NCI-H524 treated with DMSO at 0.1 percent for 48 hours (cell line): ENCODE measurements at regions not wholly inside any gene's neighbourhood (a gene's known extent, or its start where the extent isn't known, plus 50 kb on each side); places are given as distances from the start of the nearest gene placed in this dataset.

Source experiments
- DNase-seq: peaks from one replicate; lab custom pipeline; 2025; lab: John Stamatoyannopoulos, UW

DNA sequence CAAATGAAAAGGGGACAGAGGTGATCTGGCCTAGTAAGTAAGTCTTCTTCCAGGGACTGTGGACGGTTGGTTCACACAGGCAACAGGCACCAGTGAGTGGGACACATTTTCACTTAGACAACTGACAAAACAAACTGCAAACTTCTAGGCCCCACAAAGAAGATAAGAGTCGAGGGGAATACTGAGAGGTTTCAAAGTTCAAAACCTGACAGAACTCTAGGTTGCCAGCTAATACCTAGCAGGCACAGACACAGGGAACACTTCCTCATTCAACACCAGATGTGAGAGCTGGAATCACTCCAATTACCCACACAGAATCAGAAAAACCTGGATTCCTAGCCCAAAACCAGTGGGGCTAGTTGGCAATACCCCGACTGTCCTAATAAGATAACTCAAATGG is 621.7 kb downstream of the ZPLD1 start:
- no peak for DNase-seq

DNA sequence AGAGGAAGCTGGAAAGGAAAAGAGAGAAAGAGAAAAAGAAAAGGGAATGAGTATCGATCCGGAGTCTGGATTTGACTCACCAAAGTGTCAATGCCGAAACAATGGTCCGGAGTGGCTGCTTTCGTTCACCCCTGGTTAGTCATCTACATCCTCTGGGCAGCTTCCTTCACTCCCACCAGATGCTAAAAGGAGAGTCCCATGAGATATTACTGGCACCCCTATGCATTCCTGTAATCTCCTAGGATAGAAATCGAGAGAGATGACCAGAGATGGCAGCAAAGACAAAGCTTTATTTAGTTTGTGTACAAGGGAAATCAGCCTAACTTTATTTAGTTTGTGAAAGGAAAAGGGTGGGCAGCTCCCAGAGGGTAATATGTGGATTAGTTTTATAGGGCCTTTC is 622.2 kb downstream of the ZPLD1 start:
- DNase-seq, result no peak

DNA sequence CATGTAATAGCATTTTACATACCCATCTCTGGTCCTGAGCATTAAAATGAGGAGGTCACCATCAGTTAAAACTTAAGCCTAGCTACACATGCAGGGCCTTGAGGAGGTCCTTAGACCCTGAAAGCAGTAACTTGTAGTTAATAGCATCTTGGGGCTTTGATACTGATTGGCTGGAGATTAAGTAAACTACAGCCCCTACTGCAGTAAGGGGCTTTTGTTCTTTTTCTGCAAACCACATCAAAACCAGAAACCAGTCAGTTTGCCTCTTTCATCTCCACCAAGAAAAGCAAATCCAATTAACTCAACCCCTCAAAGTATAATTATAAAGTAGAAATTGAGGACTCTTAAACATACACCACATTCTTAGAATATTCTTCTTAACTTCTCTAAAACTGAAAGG is 622.7 kb downstream of the ZPLD1 start:
- no peak for DNase-seq

DNA sequence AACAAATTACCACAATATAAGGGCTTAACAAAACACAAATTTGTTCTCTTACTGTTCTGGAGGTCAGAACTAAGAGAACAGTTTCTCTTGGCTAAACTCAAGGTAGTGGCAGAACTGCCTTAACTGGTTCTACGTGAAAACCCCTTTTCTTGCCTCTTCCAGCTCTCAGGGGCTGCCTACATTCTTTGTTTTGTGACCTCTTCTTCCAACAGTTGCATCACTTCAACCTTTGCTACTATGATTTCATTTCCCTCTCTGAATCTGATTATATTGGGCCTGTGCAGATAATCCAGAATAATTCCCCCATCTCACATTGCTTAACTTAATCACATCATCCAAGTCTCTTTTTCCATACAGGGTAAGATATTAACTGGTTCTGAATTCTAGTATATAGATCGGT is 624.6 kb downstream of the ZPLD1 start:
- DNase-seq, result no peak

DNA sequence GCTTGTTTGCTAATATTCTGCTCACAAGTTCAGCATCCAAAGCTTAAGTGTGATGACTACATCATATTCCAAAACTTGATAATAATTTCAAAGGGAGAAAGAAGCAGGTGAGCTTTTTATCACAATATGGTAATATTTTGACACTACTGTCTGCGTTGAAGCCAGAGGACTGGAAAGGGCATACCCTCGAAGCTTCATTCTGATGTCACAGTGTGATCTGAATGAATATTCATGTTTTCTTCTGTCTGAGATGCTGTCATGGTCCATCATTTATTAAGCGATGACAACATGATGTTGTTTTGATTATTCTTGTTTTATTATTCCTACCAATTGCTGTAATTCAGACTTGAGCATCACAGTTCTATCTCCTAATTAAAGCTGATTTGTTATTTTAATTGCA is 625.4 kb downstream of the ZPLD1 start:
- DNase-seq, result no peak

DNA sequence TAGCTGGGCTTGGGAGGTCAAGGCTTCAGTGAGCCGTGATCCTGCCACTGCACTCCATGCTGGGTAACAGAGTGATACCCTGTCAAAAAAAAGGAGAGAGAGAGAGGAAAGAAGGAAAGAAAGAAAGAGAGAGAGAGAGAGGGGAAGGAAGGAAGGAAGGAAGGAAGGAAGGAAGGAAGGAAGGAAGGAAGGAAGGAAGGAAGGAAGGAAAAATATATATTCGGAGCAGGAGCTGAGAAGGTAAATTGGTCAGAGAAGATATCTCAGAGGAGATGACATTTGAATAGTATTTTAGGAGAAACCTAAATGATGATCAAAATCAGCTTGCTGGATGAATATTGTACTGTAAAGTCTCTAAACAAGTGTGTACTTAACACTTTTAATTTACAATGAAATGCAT is 633.1 kb downstream of the ZPLD1 start:
- DNase-seq, result no peak

DNA sequence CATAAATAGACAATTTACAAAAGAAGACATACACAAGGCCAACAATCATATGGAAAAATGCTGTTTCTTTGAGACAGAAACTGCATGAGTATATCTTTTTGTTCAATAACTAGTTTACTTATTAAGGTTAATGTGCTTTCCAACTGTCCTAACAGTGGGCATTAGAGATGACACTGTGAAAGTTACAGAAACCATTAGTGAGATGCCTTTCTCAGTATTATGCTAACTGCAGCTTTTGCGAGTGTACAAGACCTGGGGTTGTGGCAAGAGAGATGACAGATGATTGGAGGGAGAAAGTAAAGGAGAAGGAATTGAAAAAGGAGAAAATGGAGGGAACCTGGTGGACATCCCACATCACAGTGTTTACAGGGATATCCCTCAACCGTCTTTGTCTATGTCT is 640.5 kb downstream of the ZPLD1 start:
- DNase-seq, result no peak

DNA sequence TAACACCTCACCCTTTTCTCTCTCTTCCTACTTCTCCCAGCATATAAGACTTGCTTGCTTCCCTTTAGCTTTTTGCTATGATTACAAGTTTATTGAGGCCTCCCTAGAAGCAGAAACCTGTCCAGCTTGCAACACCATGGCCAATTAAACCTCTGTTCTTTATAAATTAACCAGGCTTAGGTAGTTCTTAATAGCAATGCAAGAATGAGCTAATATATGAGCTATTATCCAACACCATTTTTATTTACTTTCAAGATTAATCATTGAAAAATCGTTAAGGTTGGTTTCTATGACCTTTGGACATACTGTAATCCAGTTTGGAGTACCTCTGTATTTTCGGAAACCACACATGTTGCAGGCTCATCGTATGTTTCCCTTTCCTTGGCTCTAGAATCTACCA is 643.1 kb downstream of the ZPLD1 start:
- no peak for DNase-seq

DNA sequence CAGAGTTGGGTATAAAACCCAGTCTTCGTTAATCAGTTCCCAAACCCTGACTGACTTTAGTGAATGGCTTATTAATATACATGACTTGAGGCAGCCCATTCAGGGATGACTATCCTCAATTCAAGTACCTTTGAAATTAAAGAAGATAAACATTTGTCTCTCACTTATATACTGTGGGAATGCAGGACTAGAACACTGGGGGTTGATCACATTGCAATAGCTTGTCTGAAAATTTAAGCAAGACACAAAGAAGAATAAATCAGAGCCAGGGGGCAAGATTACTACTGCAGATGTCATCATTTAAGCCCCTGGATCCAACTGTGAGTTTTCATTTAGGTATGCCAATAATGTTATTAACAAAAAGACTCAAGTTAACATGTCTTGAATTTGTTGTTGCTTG is 647.7 kb downstream of the ZPLD1 start:
- DNase-seq, result no peak

DNA sequence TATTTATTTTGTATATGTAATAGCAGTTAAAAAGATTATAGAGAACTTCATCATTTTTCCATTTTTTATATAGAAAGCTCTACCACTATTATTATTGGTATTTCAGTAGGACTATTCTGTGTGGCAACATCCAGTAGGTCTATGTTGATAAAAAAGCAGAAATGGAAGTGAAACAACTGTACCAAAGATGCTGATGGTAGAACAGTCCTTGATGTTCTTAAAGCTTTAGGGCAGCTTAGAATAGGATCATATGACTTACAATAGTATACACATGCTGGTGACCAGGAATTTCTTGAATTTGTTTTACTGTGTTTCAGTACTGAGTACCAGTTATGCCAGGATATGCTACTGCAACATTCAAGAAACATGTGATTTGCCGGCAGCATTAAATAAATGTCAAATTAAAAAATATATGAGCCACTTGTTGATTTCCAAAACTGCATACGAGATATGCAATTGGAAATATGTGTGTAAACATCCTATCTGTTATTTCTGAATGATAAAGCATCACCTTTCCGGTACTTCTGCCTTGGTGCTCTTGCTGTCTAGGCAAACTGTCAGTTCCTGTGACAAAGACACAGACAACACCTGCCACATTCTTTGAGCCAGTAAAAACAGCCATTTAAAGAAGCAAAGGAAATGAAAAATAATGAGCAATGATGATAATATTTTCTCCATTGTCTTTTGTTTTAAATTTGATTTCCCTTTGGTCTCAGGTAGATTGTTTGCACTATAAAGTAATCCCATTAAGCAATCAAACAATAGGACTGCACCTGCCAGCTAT is 649.2 kb downstream of the ZPLD1 start:
- DNase-seq, result no peak

DNA sequence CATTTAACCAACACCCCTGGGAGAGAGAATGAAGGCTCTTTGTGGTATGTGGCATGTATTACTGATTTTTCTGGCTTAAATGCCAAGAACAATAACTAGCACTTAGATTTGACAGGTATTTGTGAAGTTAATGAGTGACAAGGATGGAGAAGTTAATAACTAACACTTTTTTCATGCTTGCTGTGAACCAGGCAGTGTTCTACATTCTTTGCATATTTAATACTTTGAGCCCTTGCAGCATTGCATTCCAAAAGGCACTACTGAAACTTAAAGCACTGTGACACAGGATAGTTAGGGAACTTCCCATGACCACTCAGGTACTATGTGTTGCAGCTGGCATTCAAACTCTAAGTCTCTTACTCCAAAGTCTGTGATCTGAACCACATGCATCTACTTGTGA is 650.6 kb downstream of the ZPLD1 start:
- DNase-seq, result no peak

DNA sequence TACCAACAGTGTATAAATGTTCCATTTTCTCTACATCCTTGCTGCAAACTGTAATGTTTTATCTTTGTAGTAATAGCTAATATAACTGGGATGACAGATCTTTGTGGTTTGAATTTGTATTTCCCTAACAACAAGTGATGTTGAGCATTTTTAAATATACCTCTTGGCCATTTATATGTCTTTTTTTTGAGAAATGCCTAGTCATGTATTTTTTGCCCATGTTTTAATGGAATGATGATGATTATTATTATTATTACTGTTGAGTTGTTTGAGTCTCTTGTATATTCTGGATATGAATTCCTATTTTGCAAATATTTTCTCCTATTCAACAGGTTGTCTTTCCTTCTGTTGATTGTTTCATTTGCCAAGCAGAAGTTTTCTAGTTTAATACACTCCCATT is 654.9 kb downstream of the ZPLD1 start:
- DNase-seq, result no peak

DNA sequence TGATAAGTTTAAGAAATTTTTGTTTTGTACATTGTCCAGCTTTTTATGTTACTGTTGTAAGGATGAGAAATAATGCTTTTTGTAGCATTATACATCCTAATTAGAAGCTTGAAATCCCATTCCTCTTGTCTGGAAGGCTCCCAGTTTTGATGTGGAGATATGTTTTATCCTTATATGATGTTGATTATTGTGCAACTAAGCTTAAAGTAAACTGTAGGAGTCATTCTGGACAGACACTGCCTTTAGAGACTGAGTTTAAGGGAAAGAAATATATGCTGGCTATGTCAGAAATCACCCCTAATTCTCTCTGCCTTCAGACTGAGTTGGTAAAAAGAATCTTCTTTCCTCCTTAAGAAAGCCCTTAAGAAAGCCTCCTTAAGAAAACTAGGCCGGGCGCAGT is 670.4 kb downstream of the ZPLD1 start:
- DNase-seq, result no peak

DNA sequence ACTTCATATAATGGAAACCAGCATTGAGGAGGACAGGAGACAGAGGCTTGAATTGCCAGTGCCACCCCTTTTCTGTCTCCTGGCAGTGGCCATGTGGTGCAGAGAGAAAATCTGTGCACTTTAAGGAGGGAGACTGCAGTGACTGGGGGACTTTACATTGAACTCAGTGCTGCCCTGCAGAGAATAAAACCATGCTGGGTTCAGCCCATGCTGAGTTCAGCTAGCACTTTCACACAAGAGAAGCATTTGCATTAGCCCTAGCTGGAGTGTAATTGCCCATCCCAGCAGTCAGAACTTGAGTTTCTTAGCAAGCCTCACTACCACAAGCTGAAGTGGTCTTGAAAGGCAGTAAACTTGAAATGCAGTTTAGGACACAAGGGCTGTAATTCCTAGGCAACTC is 677.5 kb downstream of the ZPLD1 start:
- no peak for DNase-seq

DNA sequence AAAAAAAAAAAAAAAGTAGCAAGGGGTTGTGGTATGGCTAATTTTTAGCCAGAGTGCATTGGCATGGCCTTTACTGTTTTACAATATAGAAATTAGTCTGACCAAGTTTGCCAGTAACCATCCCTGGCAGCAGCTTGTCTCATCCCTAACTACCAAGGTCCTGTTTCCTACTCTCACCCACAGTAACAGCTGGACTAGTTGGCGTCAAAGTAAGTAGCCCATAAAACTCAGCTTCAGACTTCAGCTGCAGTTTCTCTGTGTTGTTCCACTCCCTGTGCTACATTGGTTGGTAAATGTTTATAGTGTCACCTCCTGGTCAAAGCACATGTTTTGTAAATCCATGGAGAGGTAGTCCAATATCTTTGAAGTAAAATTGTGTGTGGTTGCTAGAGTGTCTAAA is 691.3 kb downstream of the ZPLD1 start:
- no peak for DNase-seq

DNA sequence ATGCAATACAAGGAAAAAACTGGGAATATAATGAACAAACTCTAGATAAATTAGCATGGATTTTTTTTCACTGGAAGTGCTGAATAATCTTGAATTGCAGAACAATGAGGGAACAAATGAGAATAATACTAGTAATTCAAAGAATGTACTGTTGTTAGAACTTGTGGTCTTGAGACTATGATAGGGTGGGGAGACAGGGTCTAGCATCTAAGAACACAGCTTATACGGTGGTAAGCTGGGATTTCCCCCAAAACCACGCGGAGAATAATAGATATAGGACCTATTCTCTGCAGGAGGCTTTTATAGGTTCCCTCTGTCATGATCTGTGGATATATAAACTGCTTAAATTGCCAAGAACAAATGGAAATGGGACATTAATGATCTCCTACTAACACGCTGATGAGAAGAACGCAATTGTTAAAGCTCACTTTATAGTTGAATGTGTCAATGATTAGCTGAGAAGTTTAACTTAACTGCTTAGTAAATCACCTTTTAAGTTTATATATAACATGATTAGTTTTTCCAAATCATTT is 692.3 kb downstream of the ZPLD1 start:
- no peak for DNase-seq

DNA sequence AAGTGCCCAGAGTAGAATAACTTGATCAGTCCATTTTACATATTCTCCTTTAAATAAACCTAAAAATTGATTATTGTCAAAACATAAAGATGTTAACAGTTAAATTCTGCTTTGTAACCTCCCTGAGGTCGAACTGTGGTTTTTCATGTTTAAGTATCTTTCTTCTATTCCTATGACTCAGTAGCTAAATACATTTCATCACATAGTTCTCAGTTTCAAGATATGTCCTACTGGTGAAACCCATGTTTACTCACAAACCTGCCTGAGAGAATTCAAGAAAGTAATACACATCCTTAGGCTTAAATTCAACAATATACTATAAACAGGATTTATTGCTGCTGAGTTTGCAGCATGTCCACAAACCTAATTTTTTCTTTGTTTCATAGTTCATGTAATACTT is 692.9 kb downstream of the ZPLD1 start:
- DNase-seq, result no peak

DNA sequence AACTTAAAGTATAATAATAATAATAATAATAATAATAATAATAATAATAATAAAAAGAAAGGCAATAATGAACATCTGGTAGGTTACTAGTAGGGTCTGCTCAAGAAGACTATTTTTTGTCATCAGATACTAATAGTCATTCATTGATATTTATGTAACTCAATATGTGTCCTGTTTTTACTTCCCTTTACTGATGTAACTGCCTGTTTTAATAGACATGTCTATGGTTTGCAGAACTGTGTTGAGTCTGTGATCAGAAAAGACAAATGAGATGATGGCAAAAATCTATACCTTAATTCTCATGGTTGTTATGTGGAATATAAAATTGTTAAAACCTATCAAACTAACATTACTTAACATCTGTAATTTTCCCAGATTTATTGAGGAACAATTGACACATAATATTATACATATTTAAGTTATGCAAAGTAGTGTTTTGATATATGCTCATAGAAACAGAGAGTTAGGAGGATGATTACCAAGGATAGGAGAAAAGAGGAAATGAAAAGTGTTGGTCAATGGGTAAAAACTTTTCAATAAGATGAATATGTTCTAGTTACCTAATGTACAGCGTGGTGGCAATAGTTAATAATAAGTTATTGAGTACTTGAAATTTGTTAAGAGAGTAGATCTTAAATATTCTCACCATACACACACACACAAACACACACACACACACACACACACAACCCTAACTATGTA is 699.4 kb downstream of the ZPLD1 start:
- DNase-seq, result no peak

DNA sequence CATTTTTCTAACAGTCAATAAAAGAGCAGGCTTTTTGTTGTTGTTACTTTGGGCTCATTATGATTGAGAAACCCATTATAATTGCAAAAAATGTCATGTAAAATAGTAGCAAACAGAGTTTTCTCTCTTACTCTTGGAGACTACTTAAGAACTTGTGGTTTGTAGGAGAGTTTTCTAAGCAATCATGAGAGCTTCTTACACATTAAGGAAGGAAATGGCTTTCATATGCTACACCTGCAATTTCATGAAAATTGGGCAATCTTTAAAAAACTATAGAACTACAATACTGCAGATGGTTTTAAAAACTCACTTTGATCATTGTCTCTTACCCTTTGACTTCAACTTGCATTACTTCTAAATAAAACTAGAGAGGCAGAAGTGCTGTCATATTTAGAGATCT is 701.8 kb downstream of the ZPLD1 start:
- no peak for DNase-seq

DNA sequence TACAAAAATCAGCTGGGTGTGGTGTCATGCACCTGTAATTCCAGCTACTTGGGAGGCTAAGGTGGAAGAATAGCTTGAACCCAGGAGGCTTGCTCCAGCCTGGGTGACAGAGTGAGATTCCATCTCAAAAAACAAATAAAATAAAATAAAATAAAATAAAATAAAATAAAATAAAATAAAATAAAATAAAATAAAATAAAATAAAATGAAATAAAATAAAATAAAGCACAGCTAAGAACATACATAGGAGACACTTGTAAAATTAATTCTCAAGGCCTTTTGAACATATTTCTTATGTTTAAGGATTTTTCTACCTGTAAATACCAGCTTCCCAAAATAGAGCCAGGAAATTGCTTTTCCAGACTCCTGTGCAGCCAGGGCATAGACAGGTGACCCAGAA is 703.0 kb downstream of the ZPLD1 start:
- no peak for DNase-seq

DNA sequence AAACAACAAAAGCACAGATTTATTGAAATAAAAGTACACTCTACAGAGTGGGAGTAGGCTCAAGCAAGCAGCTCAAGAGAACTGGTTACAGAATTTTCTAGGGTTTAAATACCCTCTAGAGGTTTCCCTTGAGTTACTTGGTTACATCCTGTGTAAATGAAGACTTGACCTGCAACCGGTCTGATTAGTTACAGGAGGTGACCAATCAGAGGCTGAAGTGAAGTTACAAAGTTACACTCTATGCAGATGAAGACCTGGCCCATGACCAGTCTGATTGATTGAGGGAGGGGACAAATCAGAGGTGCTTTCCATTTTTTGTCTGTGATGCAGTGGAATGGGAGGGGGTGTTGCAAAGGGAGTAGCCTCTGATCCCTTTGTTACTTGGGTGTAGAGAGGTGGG is 723.4 kb downstream of the ZPLD1 start:
- no peak for DNase-seq

DNA sequence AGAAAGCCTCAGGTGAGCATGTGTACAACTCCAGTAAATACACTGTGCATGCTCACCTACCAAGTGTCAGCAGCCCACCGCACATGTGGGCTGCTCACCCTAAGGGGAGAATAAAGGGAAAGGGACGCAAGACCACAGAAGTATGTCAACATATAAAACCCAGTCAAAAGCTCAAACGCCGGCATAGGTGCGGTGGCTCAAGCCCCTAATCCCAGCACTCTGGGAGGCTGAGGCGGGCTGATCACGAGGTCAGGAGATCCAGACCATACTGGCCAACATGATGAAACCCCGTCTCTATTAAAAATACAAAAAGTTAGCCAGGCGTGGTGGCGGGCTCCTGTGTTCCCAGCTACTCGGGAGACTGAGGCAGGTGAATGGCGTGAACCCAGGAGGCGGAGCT is 732.1 kb downstream of the ZPLD1 start:
- no peak for DNase-seq

DNA sequence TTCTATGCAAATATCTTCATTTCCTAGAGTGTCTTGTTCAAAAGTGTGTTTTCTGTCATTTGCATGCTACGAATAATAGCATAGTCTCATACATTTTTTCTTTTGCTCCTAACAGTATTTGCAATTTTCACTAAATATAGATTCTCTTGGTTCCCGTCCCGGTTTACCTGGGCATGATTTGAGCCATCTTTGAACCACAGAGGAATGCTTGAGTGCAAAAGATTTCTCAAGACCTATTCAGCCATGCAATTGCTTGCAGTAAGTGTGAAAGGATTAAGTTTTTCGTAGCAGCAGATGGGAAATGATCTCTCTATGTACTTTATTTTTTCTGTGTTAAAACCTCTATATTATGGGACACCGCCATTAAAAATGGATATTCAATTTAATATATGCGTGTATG is 733.0 kb downstream of the ZPLD1 start:
- DNase-seq, result no peak

DNA sequence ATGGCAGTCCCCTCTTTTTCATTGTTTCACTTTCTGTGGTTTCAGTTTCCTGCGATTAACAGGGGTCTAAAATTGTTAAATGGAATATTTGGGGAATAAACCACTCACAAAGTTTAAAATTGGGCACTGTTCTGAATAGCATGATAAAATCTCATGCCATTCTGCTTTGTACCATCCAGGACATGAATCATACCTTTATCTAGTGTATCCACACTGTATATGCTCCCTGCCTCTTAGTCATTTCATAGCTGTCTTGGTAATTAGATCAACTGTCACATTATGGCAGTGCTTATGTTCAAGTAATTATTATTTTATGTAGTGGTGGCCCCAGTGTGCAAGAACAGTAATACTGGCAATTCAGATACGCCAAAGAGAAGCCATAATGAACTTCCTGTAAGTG is 734.5 kb downstream of the ZPLD1 start:
- no peak for DNase-seq
